ENCODE measurements at regions not wholly inside any gene's neighbourhood (a gene's known extent, or its start where the extent isn't known, plus 50 kb on each side); places are given as distances from the start of the nearest gene placed in this dataset.
"Not testable (repeated sequence)": the region's sequence is repeated elsewhere in the genome, so short reads cannot be mapped to it uniquely, and the experiment has no call there.

DNA sequence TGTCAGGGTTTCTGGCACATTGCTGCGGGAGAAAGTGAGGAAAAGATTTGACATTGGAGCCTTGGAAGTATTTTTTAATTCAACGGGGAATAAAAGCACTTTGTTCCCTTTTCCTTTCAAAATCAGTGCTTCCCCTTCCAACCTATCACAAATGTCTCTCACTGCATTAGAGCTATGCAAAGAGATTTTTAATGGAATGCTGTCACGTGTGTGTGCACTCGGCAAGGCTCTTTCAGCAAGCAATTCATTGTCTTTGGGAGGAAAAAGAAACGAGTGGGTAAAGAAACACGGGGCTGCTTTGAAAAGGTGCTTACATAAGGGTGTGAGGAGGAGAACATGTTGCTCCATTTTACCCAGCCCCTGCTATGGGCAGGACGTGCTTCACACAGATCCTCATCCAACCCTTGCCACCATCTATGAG is 490.4 kb upstream of the PROK2 start:
- Histone ChIP-seq H3K9me3 (ENCODE audit: control insufficient read depth, low read length) (no peaks in the 10 kb centered on the region), H3K4me1 (ENCODE audit: control insufficient read depth, insufficient read depth, low read length) (peaks cover 18% of the 10 kb centered on the region), H3K27me3 (ENCODE audit: control insufficient read depth, insufficient read depth, low read length) (no peaks in the 10 kb centered on the region), H3K4me3 (ENCODE audit: low read length) (no peak overlapping the region), H3K36me3 (ENCODE audit: control insufficient read depth, insufficient read depth, low read length) (no peaks in the 10 kb centered on the region), H3K9ac (ENCODE audit: low read length) (no peak overlapping the region)

DNA sequence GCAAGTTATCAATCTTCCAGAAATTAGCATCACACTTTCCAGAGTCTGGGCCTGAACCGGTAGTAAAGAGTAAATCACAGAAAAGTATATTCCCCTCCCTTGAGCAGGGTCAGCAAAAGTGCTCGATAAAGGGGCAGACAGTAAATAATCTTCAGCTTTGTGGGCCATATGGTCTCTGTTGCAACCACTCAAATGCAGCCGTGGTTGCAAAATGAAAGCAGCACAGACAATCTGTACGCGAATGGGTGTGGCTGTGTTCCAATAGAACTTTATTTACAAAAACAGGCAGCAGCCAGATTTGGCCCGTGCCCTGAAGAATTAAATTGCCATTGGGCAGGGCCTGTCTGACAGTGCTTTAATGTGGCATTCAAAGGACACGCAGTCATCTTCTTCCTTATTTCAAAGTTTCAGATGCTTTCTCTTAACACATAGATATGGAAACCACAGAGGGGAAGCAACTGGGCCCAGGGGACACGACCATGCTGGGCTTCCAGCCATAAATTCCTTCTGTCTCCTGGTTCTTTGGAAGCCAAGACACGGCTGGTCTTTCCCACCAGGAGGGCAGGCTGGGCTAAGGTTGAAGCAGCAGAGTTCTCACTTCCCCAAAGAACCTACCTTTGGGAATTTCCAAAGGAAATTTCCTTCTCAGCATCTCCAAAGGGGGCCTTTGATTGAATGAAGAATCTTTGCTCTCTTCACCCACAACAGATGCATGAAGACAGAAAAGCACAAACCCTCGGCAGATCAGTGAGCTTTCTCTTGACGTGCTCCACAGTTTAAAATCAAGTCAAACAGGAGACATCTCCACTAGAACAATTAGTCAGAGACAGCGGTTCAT is 489.8 kb upstream of the PROK2 start:
- peaks cover 24% of the 10 kb centered on the region for H3K4me1 ChIP-seq (ENCODE audit: control insufficient read depth, insufficient read depth, low read length)

DNA sequence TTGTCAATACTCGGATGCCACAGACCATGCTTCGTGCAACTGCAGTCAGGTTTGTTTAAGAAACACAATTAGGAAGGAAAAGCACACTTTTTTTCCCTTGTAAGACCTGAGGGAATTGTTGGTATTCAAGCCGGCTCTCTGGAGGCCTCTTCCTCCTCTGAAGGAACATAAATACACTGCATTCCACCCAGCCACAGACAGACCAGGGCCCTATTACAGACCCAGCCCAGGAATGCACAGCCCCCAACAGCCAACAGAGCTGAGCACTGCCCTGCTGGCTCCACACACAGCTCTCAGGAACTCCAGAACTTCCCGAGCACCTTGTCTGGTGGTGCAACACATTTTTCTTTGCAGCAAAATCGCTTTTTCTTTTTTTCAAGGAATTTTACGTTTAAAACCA is 488.7 kb upstream of the PROK2 start:
- Histone ChIP-seq H3K4me1 (ENCODE audit: control insufficient read depth, insufficient read depth, low read length) (peaks cover 29% of the 10 kb centered on the region), H3K4me3 (ENCODE audit: low read length) (no peak overlapping the region), H3K9ac (ENCODE audit: low read length) (no peak overlapping the region), H3K9me3 (ENCODE audit: control insufficient read depth, low read length) (no peaks in the 10 kb centered on the region), H3K36me3 (ENCODE audit: control insufficient read depth, insufficient read depth, low read length) (no peaks in the 10 kb centered on the region), H3K27me3 (ENCODE audit: control insufficient read depth, insufficient read depth, low read length) (no peaks in the 10 kb centered on the region)

More for the DNA sequence above, 489.8 kb upstream of the PROK2 start:
- no peaks in the 10 kb centered on the region for H3K27me3 ChIP-seq (ENCODE audit: control insufficient read depth, insufficient read depth, low read length)
- no peak overlapping the region for H3K9ac ChIP-seq (ENCODE audit: low read length)
- no peak overlapping the region for H3K4me3 ChIP-seq (ENCODE audit: low read length)
- H3K9me3 ChIP-seq (ENCODE audit: control insufficient read depth, low read length) = no peaks in the 10 kb centered on the region
- H3K36me3 ChIP-seq (ENCODE audit: control insufficient read depth, insufficient read depth, low read length) = no peaks in the 10 kb centered on the region

DNA sequence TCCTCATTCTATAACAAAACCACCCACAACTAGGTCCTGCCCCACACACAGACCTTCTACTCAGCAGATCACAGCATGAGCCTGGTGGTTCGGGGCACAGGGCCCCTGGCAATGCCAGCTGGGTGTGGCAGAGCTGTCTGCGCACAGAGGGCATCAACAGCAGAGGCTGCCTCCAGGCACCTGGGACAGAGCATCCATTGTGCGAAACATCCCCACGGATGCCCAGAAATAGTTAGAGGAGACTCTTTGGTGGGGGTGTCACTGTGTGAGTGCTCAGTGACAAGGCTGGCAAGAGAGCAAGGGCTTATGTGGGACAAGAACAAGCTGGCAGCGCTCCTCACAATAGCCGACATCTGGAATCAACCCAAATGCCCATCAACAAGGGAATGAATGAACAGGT is 487.4 kb upstream of the PROK2 start:
- H3K4me1 ChIP-seq (ENCODE audit: control insufficient read depth, insufficient read depth, low read length) = peaks cover 29% of the 10 kb centered on the region
- no peaks in the 10 kb centered on the region for H3K36me3 ChIP-seq (ENCODE audit: control insufficient read depth, insufficient read depth, low read length)
- no peaks in the 10 kb centered on the region for H3K9me3 ChIP-seq (ENCODE audit: control insufficient read depth, low read length)
- H3K4me3 ChIP-seq (ENCODE audit: low read length) = no peak overlapping the region
- no peaks in the 10 kb centered on the region for H3K27me3 ChIP-seq (ENCODE audit: control insufficient read depth, insufficient read depth, low read length)
- H3K9ac ChIP-seq (ENCODE audit: low read length) = no peak overlapping the region

DNA sequence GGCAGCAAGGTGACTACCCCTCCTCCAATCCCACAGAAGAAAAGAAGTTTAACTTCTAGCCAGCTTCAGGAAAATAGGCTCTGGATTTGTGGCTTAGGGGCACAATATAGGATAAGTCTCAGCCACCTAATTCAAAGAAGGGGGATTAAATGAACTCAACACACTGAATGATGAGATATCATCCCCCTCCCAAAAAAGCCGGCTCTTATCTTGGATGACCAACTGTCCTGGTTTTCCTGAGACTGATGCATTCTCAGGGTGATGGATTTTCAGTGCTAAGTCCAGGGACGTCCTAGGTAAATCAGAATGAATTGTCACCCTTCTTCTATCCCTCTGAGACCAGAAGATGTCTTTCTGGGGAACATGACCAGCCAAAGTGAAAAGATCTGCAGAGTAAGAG is 487.0 kb upstream of the PROK2 start:
- Histone ChIP-seq H3K9me3 (ENCODE audit: control insufficient read depth, low read length) (no peaks in the 10 kb centered on the region), H3K27me3 (ENCODE audit: control insufficient read depth, insufficient read depth, low read length) (no peaks in the 10 kb centered on the region), H3K4me1 (ENCODE audit: control insufficient read depth, insufficient read depth, low read length) (peaks cover 29% of the 10 kb centered on the region), H3K4me3 (ENCODE audit: low read length) (no peak overlapping the region), H3K36me3 (ENCODE audit: control insufficient read depth, insufficient read depth, low read length) (no peaks in the 10 kb centered on the region), H3K9ac (ENCODE audit: low read length) (no peak overlapping the region)

DNA sequence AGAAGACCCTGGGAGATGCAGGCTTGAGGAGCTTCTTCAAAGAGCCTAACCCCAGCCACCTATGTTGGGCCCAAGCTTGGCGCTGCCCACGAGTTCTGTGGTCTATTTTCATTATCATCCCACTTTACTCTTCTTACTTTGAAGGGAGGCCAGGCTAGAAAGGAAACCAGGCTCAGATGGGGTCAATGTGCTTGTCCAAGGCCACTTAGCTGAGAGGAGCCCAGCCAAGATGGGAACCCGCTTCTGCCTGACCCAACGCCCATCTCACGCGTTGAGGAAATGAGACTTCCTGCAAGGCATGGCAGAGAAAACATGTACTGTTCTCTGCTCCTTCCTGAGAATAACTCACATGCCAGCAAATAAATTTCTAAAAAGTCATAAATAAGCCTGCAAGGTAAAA is 486.3 kb upstream of the PROK2 start:
- H3K36me3 ChIP-seq (ENCODE audit: control insufficient read depth, insufficient read depth, low read length) = no peaks in the 10 kb centered on the region
- H3K27me3 ChIP-seq (ENCODE audit: control insufficient read depth, insufficient read depth, low read length) = no peaks in the 10 kb centered on the region
- no peaks in the 10 kb centered on the region for H3K9me3 ChIP-seq (ENCODE audit: control insufficient read depth, low read length)
- H3K9ac ChIP-seq (ENCODE audit: low read length) = no peak overlapping the region
- H3K4me1 ChIP-seq (ENCODE audit: control insufficient read depth, insufficient read depth, low read length) = peaks cover 29% of the 10 kb centered on the region
- H3K4me3 ChIP-seq (ENCODE audit: low read length) = no peak overlapping the region

DNA sequence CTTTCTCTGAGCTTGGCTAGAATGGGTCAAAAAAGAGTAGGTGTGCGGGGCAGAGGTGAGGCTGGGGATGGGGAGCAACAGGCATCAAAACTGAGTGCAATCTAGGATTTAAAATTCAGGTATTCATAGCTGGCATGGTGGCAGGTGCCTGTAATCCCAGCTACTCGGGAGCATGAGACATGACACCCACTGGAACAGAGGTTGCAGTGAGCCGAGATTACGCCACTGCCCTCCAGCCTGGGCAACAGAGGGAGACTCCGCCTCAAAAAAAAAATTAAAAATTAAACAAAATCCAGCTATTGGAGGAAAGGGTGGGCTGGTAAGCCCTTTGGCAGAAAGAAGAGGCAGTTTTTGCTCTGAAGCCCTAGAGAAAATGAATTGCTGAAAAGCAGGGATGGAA is 485.8 kb upstream of the PROK2 start:
- Histone ChIP-seq H3K9ac (ENCODE audit: low read length) (no peak overlapping the region), H3K9me3 (ENCODE audit: control insufficient read depth, low read length) (no peaks in the 10 kb centered on the region), H3K4me1 (ENCODE audit: control insufficient read depth, insufficient read depth, low read length) (peaks cover 29% of the 10 kb centered on the region), H3K27me3 (ENCODE audit: control insufficient read depth, insufficient read depth, low read length) (no peaks in the 10 kb centered on the region), H3K36me3 (ENCODE audit: control insufficient read depth, insufficient read depth, low read length) (no peaks in the 10 kb centered on the region), H3K4me3 (ENCODE audit: low read length) (no peak overlapping the region)

DNA sequence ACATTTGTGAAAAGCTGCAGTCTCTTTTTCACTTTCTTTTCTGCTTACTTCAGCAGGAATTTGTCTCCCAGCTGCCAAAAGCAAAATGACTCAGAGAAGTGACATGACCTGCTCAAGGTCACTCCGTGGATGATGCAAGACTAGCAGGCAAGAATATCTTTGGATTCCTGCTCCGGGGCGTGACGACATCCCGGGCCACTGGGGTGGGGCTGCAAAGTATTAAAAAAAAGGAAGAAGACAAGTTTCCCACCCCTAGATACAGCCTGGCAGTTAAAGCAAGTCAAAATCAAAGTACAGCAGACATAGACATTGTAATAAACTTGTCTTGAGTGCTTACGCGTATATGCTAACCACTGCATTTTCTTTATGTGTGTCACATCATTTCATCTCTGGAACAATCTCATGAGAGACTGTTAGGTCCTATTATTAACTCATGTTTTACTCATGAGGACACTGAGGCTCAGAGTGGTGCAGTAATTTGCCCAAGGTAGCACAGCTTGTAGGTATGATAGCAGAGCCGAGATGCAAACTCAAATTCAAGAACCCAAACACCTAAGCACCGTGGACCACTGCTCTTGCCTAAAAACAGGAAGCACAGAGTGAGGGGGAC is 485.2 kb upstream of the PROK2 start:
- Histone ChIP-seq H3K4me1 (ENCODE audit: control insufficient read depth, insufficient read depth, low read length) (peaks cover 29% of the 10 kb centered on the region), H3K9ac (ENCODE audit: low read length) (no peak overlapping the region)

DNA sequence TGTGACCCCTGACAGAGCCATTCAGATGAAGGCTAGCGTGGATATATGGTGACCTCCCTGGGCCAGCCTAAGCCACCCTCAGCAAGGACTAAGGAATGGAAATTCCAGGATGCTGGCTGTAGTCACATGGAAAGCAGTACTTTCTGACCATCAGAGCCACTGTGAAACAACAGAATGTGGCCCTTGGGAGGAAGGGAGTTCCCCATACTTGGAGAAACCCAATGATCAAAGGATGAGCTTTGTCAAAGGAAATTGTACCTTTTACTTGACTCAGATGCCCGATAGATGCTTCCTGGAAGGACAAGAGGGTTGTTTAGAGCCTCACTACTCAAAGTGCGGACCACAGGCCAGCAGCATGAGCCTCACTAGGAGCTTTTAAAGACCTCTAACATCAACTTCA is 484.5 kb upstream of the PROK2 start:
- no peaks in the 10 kb centered on the region for H3K27me3 ChIP-seq (ENCODE audit: control insufficient read depth, insufficient read depth, low read length)
- H3K9me3 ChIP-seq (ENCODE audit: control insufficient read depth, low read length) = no peaks in the 10 kb centered on the region
- peak overlapping the region; percentile 1 for H3K4me3 ChIP-seq (ENCODE audit: low read length)
- H3K9ac ChIP-seq (ENCODE audit: low read length) = no peak overlapping the region
- H3K36me3 ChIP-seq (ENCODE audit: control insufficient read depth, insufficient read depth, low read length) = no peaks in the 10 kb centered on the region
- H3K4me1 ChIP-seq (ENCODE audit: control insufficient read depth, insufficient read depth, low read length) = peaks cover 22% of the 10 kb centered on the region

More for the DNA sequence above, 485.2 kb upstream of the PROK2 start:
- Histone ChIP-seq H3K27me3 (ENCODE audit: control insufficient read depth, insufficient read depth, low read length) (no peaks in the 10 kb centered on the region), H3K9me3 (ENCODE audit: control insufficient read depth, low read length) (no peaks in the 10 kb centered on the region), H3K36me3 (ENCODE audit: control insufficient read depth, insufficient read depth, low read length) (no peaks in the 10 kb centered on the region), H3K4me3 (ENCODE audit: low read length) (peak overlapping the region; percentile 1)

DNA sequence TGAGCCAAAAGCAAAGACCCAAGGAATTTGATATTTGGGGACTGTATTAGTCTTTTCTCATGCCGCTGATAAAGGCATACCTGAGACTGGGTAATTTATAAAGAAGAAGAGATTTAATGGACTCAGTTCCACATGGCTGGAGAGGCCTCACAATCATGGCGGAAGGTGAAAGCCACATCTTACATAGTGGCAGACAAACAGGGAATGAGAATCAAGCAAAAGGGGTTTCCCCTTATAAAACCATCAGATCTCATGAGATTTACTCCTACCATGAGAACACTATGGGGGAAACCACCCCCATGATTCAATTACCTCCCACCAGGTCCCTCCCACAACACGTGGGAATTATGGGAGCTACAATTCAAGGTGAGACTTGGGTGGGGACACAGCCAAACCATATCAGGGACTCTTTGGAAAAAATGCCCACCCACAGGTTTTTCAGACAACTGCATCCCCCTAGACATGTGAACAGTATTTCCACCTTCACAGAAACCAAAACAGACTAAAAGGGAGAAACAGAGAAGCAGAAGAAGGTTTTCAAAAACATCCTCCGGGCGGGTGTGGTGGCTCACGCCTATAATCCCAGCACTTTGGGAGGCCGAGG is 482.1 kb upstream of the PROK2 start:
- not testable (repeated sequence) for H3K27me3 ChIP-seq (ENCODE audit: control insufficient read depth, insufficient read depth, low read length); H3K4me3 ChIP-seq (ENCODE audit: low read length); H3K36me3 ChIP-seq (ENCODE audit: control insufficient read depth, insufficient read depth, low read length); H3K9ac ChIP-seq (ENCODE audit: low read length); H3K9me3 ChIP-seq (ENCODE audit: control insufficient read depth, low read length)
- H3K4me1 ChIP-seq (ENCODE audit: control insufficient read depth, insufficient read depth, low read length) = peaks cover 13% of the 10 kb centered on the region

DNA sequence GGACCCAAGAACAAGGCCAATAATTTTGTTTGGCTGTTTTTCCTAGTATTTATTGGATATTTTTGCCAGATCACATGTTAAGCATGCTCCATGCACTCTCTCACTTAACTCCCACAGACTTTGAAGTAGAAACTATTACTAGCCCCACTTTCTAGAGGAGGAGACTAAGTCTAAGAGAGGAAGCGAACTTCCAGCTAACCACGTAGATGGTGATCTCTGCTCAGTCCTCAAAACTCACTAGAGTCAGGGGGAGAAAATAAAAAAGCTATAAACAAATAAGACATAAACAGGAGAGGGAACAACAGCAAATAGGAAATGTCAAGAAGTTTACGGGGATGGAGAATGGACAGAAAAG is 481.0 kb upstream of the PROK2 start:
- Histone ChIP-seq H3K9ac (ENCODE audit: low read length) (no peak overlapping the region), H3K4me1 (ENCODE audit: control insufficient read depth, insufficient read depth, low read length) (peaks cover 13% of the 10 kb centered on the region), H3K27me3 (ENCODE audit: control insufficient read depth, insufficient read depth, low read length) (no peaks in the 10 kb centered on the region), H3K9me3 (ENCODE audit: control insufficient read depth, low read length) (no peaks in the 10 kb centered on the region), H3K36me3 (ENCODE audit: control insufficient read depth, insufficient read depth, low read length) (no peaks in the 10 kb centered on the region), H3K4me3 (ENCODE audit: low read length) (no peak overlapping the region)

DNA sequence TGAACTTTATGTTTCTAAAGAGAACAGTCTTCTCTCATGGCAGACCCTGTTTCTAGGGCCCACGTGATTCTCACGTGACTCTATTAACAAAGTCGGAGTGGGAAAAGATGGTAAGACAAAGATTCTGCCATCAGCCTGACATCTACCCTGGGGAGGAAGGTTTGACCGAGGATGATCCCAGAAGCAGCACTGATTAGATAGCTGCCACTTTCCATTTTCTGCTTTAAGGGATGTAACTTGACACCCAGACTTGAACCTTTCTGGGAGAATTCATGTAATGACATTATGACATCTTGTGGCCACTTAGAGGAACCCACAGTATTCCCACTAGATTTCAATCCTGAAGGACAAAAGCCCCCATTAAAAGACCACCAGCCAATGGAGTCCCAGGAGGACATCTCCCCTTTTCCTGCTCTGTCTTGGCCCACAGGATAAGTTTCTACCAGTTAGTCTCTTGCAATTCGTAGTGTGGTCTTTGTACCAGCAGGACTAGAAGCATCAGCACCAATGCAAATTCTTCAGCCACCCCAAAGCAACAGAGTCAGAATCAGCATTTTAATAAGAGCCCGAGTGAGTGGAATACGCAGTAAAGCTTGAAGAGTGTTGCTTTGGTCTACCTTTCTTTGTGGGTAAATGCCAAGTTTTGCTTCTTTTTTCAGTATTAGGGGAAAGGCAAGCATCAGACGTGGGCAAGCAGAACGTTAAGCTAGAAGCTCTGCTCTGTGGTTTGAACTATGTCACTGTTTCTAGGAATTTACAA is 480.5 kb upstream of the PROK2 start:
- Histone ChIP-seq H3K4me3 (ENCODE audit: low read length) (no peak overlapping the region), H3K9ac (ENCODE audit: low read length) (no peak overlapping the region), H3K36me3 (ENCODE audit: control insufficient read depth, insufficient read depth, low read length) (no peaks in the 10 kb centered on the region), H3K9me3 (ENCODE audit: control insufficient read depth, low read length) (no peaks in the 10 kb centered on the region), H3K27me3 (ENCODE audit: control insufficient read depth, insufficient read depth, low read length) (no peaks in the 10 kb centered on the region), H3K4me1 (ENCODE audit: control insufficient read depth, insufficient read depth, low read length) (peaks cover 12% of the 10 kb centered on the region)

Measured in mucosa of stomach (tissue), 1 donor.